GM12873 (cell line): ENCODE measurements at regions not wholly inside any gene's neighbourhood (a gene's known extent, or its start where the extent isn't known, plus 50 kb on each side); places are given as distances from the start of the nearest gene placed in this dataset.

Source experiments
- TF ChIP-seq, protein P1 (sequence below): IDR thresholded peaks from 2 replicates; pipeline ENCODE4 v1.5.1; 2012; ENCODE audit warnings: low read depth, mild to moderate bottlenecking, moderate library complexity, low read length, control low read depth; ENCODE audit not compliant: insufficient read depth; ENCODE audit errors: missing control alignments

- TF ChIP-seq, protein P1, sequence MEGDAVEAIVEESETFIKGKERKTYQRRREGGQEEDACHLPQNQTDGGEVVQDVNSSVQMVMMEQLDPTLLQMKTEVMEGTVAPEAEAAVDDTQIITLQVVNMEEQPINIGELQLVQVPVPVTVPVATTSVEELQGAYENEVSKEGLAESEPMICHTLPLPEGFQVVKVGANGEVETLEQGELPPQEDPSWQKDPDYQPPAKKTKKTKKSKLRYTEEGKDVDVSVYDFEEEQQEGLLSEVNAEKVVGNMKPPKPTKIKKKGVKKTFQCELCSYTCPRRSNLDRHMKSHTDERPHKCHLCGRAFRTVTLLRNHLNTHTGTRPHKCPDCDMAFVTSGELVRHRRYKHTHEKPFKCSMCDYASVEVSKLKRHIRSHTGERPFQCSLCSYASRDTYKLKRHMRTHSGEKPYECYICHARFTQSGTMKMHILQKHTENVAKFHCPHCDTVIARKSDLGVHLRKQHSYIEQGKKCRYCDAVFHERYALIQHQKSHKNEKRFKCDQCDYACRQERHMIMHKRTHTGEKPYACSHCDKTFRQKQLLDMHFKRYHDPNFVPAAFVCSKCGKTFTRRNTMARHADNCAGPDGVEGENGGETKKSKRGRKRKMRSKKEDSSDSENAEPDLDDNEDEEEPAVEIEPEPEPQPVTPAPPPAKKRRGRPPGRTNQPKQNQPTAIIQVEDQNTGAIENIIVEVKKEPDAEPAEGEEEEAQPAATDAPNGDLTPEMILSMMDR, result no peak
Measured at GRCh38 chr10:129039406-129040370, 427.4 kb upstream of the MGMT start.

DNA sequence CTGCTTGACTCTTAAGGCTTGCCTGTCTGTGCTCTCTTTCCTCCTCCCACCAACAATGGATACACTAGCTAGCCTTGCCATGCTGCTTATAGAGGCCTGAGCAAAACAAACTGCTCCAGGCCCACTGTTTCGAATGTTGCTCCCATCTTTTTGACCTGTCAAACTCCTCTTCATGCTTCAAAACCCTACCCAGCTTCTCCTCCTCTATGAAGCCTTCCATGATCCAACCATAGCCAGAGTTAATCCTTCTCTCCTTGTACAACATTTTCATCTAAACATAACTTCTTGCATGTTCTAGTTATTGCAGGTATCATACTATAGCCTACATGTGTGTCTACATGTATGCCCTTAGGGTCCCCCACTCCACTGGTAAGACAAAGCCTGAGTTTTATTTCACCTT, 426.7 kb upstream of the MGMT start:
- TF ChIP-seq, protein P1, result no peak

- TF ChIP-seq, protein P1, result no peak
Measured at GRCh38 chr10:129041916-129042315, 425.1 kb upstream of the MGMT start.

GRCh38 chr10:129042776-129043595, 424.1 kb upstream of the MGMT start:
- TF ChIP-seq, protein P1, result no peak

DNA sequence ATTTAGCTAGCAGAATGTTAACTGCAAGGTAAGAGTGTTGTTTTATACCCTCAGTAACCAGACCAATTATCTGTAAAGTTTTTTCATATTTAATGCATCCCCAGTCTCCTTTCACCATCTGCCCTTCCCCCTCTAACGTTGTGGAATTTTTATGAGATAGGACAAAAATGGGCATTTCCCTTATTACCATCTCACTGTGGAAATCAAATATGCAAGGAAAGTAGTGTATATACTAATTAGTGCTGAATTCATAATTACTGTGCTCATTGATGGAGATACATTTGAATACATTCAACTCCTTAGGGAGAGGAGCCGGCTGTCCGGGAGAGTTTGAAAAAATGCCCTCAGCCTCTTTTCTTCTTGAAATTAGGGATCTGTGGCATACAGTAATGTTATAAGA, 423.4 kb upstream of the MGMT start:
- TF ChIP-seq, protein P1, result no peak

DNA sequence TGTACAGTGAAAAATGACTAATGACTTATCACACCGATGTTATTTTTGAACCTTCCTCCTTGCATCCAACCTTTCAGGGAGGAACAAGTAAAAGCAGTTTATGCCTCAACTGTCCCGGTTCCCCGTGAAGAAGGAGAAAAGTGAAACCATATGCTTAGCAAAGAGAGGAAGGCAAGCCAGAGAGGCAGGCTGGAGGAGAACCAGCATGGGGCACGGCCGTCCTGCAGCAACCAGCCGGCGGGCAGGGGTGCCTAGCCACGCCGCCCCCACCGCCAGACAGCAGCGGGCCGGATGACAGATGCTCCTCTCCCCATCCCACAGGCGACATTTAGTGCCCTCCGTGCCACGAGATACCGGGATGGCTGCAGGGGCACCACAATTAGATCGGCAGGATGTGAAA, 421.4 kb upstream of the MGMT start:
- TF ChIP-seq, protein P1, result no peak
